CD4-positive, alpha-beta T cell (primary cell): ENCODE measurements at regions not wholly inside any gene's neighbourhood (a gene's known extent, or its start where the extent isn't known, plus 50 kb on each side); places are given as distances from the start of the nearest gene placed in this dataset.
A peak's percentile ranks its signal among the peaks of the same experiment; 100 is the strongest.

Source experiments
- ATAC-seq: fragments of 200-7000 bp; cut with Tn5 transposase; one replicate; pipeline ENCODE4 v1.10.0; 2022; ENCODE audit warnings: mild to moderate bottlenecking; ENCODE audit not compliant: poor library complexity
- CTCF ChIA-PET: fragments of 350-600 bp; sonication (Branson Sonifier 250); formaldehyde crosslinking; loops from one replicate; lab custom pipeline; 2021; ENCODE audit warnings: antibody characterized with exemption, inconsistent platforms; lab: Charles Lee
- POLR2A ChIA-PET: fragments of 350-600 bp; sonication (Branson Sonifier 250); formaldehyde crosslinking; loops from one replicate; lab custom pipeline; 2021; ENCODE audit warnings: antibody characterized with exemption, inconsistent platforms; lab: Charles Lee
- DNase-seq, 14 experiments: peaks; one replicate each; pipeline ENCODE4 v3.0.0-alpha.2; 2013 to 2020; ENCODE audit warnings: mixed read lengths in 2 of 14
- H3K27ac ChIP-seq, 2 donors: one replicate each; pipeline versions ENCODE4 v1.5.1 to v1.7.0; 2013; ENCODE audit warnings: low read length in 2 of 2, low read depth in 1 of 2, mild to moderate bottlenecking in 1 of 2
- H3K27me3 ChIP-seq, 2 experiments: 1 replicate in 1 of 2; 2 replicates in 1 of 2; pipeline versions ENCODE4 v1.6.1 to v1.7.0; 2013; ENCODE audit warnings: low read length in 2 of 2, control low read depth in 1 of 2, mild to moderate bottlenecking in 1 of 2, moderate library complexity in 1 of 2; ENCODE audit not compliant: insufficient read depth in 2 of 2, control insufficient read depth in 1 of 2
- H3K36me3 ChIP-seq: one replicate; pipeline ENCODE4 v1.6.1; 2013; ENCODE audit warnings: low read length, control low read depth; ENCODE audit not compliant: insufficient read depth
- H3K4me1 ChIP-seq: one replicate; pipeline ENCODE4 v1.6.1; 2013; ENCODE audit warnings: low read length, control low read depth; ENCODE audit not compliant: insufficient read depth
- H3K4me3 ChIP-seq: one replicate; pipeline ENCODE4 v1.5.1; 2013; ENCODE audit warnings: mild to moderate bottlenecking, low read length, moderate library complexity
- H3K9me3 ChIP-seq, 2 experiments: 1 replicate in 1 of 2; 2 replicates in 1 of 2; pipeline versions ENCODE4 v1.6.1 to v1.7.0; 2013; ENCODE audit warnings: low read length in 2 of 2, mild to moderate bottlenecking in 2 of 2, control low read depth in 1 of 2, moderate library complexity in 1 of 2; ENCODE audit not compliant: control insufficient read depth in 1 of 2, insufficient read depth in 1 of 2
- H3K27ac Mint-ChIP-seq: one replicate; pipeline ENCODE4 v1.8.0; 2020; ENCODE audit warnings: mixed read lengths
- H3K27me3 Mint-ChIP-seq: one replicate; pipeline ENCODE4 v1.8.0; 2021; ENCODE audit warnings: mixed read lengths
- H3K36me3 Mint-ChIP-seq: one replicate; pipeline ENCODE4 v1.8.0; 2021; ENCODE audit warnings: low read depth, mixed read lengths
- H3K4me1 Mint-ChIP-seq: one replicate; pipeline ENCODE4 v1.8.0; 2021; ENCODE audit warnings: low read depth, mixed read lengths
- H3K4me3 Mint-ChIP-seq: one replicate; pipeline ENCODE4 v1.8.0; 2020; ENCODE audit warnings: mild to moderate bottlenecking, mixed read lengths
- H3K9me3 Mint-ChIP-seq: one replicate; pipeline ENCODE4 v1.8.0; 2020; ENCODE audit warnings: mixed read lengths
- CTCF ChIP-seq: fragments of 200-600 bp; IDR thresholded peaks from one replicate; pipeline ENCODE4 v1.8.0; 2022; ENCODE audit warnings: antibody characterized with exemption, mild to moderate bottlenecking
- intact Hi-C, 2 experiments: fragments of 100-400 bp; cut with DNase I in 1 of 2; cut with micrococcal nuclease in 1 of 2; formaldehyde crosslinking; loops; one replicate each; pipeline versions ENCODE4 v1.15.1 to v1.9.0; 2023 to 2025; cut with DNase I, micrococcal nuclease

- peaks cover 9 to 10% of the 10 kb centered on the region in 2 experiments for H3K27me3 ChIP-seq
- Mint-ChIP-seq H3K27ac (no peak overlapping the region), H3K4me3 (no peak overlapping the region), H3K9me3 (peaks cover 2% of the 10 kb centered on the region), H3K4me1 (no peaks in the 10 kb centered on the region), H3K36me3 (no peaks in the 10 kb centered on the region), H3K27me3 (peaks cover 15% of the 10 kb centered on the region)
- peaks cover 0 to 14% of the 10 kb centered on the region in 2 experiments for H3K9me3 ChIP-seq
- intact Hi-C loops = no loop called here
- H3K4me1 ChIP-seq = no peaks in the 10 kb centered on the region
- POLR2A ChIA-PET = no interaction called here
- ATAC-seq = no peak
- H3K4me3 ChIP-seq = no peak overlapping the region
- H3K27ac ChIP-seq = no peak overlapping the region
- TF ChIP-seq CTCF = no peak
- CTCF ChIA-PET = no interaction called here
- no peak for DNase-seq
- H3K36me3 ChIP-seq = no peaks in the 10 kb centered on the region
These were observed 147.7 kb downstream of the TWIST2 start for GRCh38 chr2:238995634-238996033.

- no peak overlapping the region for H3K4me3 Mint-ChIP-seq
- H3K36me3 Mint-ChIP-seq = no peaks in the 10 kb centered on the region
- intact Hi-C loops = no loop called here
- Histone ChIP-seq H3K36me3 (no peaks in the 10 kb centered on the region), H3K27me3 (peaks cover 9 to 10% of the 10 kb centered on the region in 2 experiments), H3K9me3 (peaks cover 0 to 18% of the 10 kb centered on the region in 2 experiments), H3K27ac (no peak overlapping the region), H3K4me3 (no peak overlapping the region), H3K4me1 (no peaks in the 10 kb centered on the region)
- TF ChIP-seq CTCF = no peak
- H3K27me3 Mint-ChIP-seq = peaks cover 15% of the 10 kb centered on the region
- ATAC-seq (no peak), DNase-seq (peak in 1 of 14 experiments; percentile 28)
- H3K4me1 Mint-ChIP-seq = no peaks in the 10 kb centered on the region
- H3K27ac Mint-ChIP-seq = no peak overlapping the region
- ChIA-PET POLR2A (no interaction called here), CTCF (no interaction called here)
- H3K9me3 Mint-ChIP-seq = peaks cover 5% of the 10 kb centered on the region
These were observed 148.6 kb downstream of the TWIST2 start for GRCh38 chr2:238996331-238997136.

GRCh38 chr2:238997137-238997390, 149.2 kb downstream of the TWIST2 start:
- Mint-ChIP-seq H3K27me3 (peaks cover 15% of the 10 kb centered on the region), H3K36me3 (no peaks in the 10 kb centered on the region), H3K27ac (no peak overlapping the region), H3K4me1 (no peaks in the 10 kb centered on the region), H3K4me3 (no peak overlapping the region), H3K9me3 (peaks cover 6% of the 10 kb centered on the region)
- DNase-seq (no peak), ATAC-seq (no peak)
- ChIA-PET POLR2A (no interaction called here), CTCF (no interaction called here)
- H3K27me3 ChIP-seq = peaks cover 3 to 10% of the 10 kb centered on the region in 2 experiments
- intact Hi-C loops = no loop called here
- H3K4me1 ChIP-seq = no peaks in the 10 kb centered on the region
- TF ChIP-seq CTCF = no peak
- H3K4me3 ChIP-seq = no peak overlapping the region
- peaks cover 0 to 23% of the 10 kb centered on the region in 2 experiments for H3K9me3 ChIP-seq
- H3K27ac ChIP-seq = no peak overlapping the region
- no peaks in the 10 kb centered on the region for H3K36me3 ChIP-seq
